HG02623 (cell line): ENCODE measurements at regions not wholly inside any gene's neighbourhood (a gene's known extent, or its start where the extent isn't known, plus 50 kb on each side); places are given as distances from the start of the nearest gene placed in this dataset.

ENCODE experiments used
- ATAC-seq: cut with Tn5 transposase; IDR thresholded peaks from one replicate; pipeline ENCODE4 v1.9.1; 2021; ENCODE audit warnings: moderate library complexity; ENCODE audit not compliant: unreplicated experiment

- peak; percentile 78 for ATAC-seq
These were observed 340.3 kb upstream of the RBMS3 start for GRCh38 chr3:28940530-28940929.

- ATAC-seq = no peak
These were observed 339.9 kb upstream of the RBMS3 start for GRCh38 chr3:28940994-28941393.

- no peak for ATAC-seq
These were observed 333.8 kb upstream of the RBMS3 start for GRCh38 chr3:28947061-28947460.

- ATAC-seq = no peak
These were observed 333.1 kb upstream of the RBMS3 start for GRCh38 chr3:28947751-28948150.

- ATAC-seq = no peak
These were observed 332.2 kb upstream of the RBMS3 start for GRCh38 chr3:28948685-28949084.

GRCh38 chr3:28949580-28949979, 331.3 kb upstream of the RBMS3 start:
- no peak for ATAC-seq

GRCh38 chr3:28950614-28951013, 330.3 kb upstream of the RBMS3 start:
- ATAC-seq = no peak

- ATAC-seq = no peak
These were observed 328.9 kb upstream of the RBMS3 start for GRCh38 chr3:28951772-28952556.

GRCh38 chr3:28958656-28959055, 322.2 kb upstream of the RBMS3 start:
- no peak for ATAC-seq

GRCh38 chr3:28971156-28971555, 309.7 kb upstream of the RBMS3 start:
- no peak for ATAC-seq

- ATAC-seq = no peak
These were observed 307.9 kb upstream of the RBMS3 start for GRCh38 chr3:28972921-28973320.

GRCh38 chr3:28973609-28974008, 307.3 kb upstream of the RBMS3 start:
- ATAC-seq = no peak

GRCh38 chr3:28978092-28978491, 302.8 kb upstream of the RBMS3 start:
- ATAC-seq = no peak

- no peak for ATAC-seq
These were observed 300.7 kb upstream of the RBMS3 start for GRCh38 chr3:28980131-28980530.

- ATAC-seq = no peak
These were observed 300.2 kb upstream of the RBMS3 start for GRCh38 chr3:28980631-28981030.

- ATAC-seq = peak; percentile 65
These were observed 298.0 kb upstream of the RBMS3 start for GRCh38 chr3:28982906-28983305.

- ATAC-seq = no peak
These were observed 293.9 kb upstream of the RBMS3 start for GRCh38 chr3:28986922-28987321.

- peak; percentile 86 for ATAC-seq
These were observed 291.2 kb upstream of the RBMS3 start for GRCh38 chr3:28989646-28990089.

GRCh38 chr3:28994161-28994905, 286.5 kb upstream of the RBMS3 start:
- ATAC-seq = no peak

- ATAC-seq = peak; percentile 96
These were observed 275.8 kb upstream of the RBMS3 start for GRCh38 chr3:29004885-29005599.

- ATAC-seq = no peak
These were observed 275.0 kb upstream of the RBMS3 start for GRCh38 chr3:29005862-29006261.

- no peak for ATAC-seq
These were observed 269.4 kb upstream of the RBMS3 start for GRCh38 chr3:29011441-29011840.
